Subcutaneous abdominal adipose tissue (tissue), 5 donors: ENCODE measurements at regions not wholly inside any gene's neighbourhood (a gene's known extent, or its start where the extent isn't known, plus 50 kb on each side); places are given as distances from the start of the nearest gene placed in this dataset.
"Not testable (repeated sequence)": the region's sequence is repeated elsewhere in the genome, so short reads cannot be mapped to it uniquely, and the experiment has no call there.

Experiments
- H3K27ac ChIP-seq: one replicate; pipeline ENCODE4 v1.7.0; 2013; ENCODE audit warnings: low read depth, mild to moderate bottlenecking, inconsistent platforms, low read length, moderate library complexity
- H3K27me3 ChIP-seq, 5 donors: one replicate each; pipeline ENCODE4 v1.7.0; 2013; ENCODE audit warnings: low read length in 5 of 5, inconsistent platforms in 1 of 5; ENCODE audit not compliant: control insufficient read depth in 5 of 5, insufficient read depth in 4 of 5
- H3K36me3 ChIP-seq, 5 donors: one replicate each; pipeline ENCODE4 v1.7.0; 2013; ENCODE audit warnings: low read length in 5 of 5; ENCODE audit not compliant: control insufficient read depth in 5 of 5, insufficient read depth in 5 of 5
- H3K4me1 ChIP-seq, 5 donors: one replicate each; pipeline ENCODE4 v1.7.0; 2013; ENCODE audit warnings: low read length in 5 of 5, mild to moderate bottlenecking in 3 of 5, moderate library complexity in 1 of 5; ENCODE audit not compliant: control insufficient read depth in 5 of 5, insufficient read depth in 5 of 5
- H3K4me3 ChIP-seq, 5 donors: one replicate each; pipeline ENCODE4 v1.7.0; 2013; ENCODE audit warnings: low read length in 5 of 5, low read depth in 1 of 5
- H3K9ac ChIP-seq, 5 donors: one replicate each; pipeline ENCODE4 v1.7.0; 2013; ENCODE audit warnings: low read length in 5 of 5, mild to moderate bottlenecking in 4 of 5, moderate library complexity in 3 of 5
- H3K9me3 ChIP-seq, 5 donors: one replicate each; pipeline ENCODE4 v1.7.0; 2013; ENCODE audit warnings: low read length in 5 of 5; ENCODE audit not compliant: control insufficient read depth in 5 of 5
- donor health status: healthy.
- donor health status: healthy.
- donor health status: healthy.
- donor health status: healthy.
- donor health status: healthy.

DNA sequence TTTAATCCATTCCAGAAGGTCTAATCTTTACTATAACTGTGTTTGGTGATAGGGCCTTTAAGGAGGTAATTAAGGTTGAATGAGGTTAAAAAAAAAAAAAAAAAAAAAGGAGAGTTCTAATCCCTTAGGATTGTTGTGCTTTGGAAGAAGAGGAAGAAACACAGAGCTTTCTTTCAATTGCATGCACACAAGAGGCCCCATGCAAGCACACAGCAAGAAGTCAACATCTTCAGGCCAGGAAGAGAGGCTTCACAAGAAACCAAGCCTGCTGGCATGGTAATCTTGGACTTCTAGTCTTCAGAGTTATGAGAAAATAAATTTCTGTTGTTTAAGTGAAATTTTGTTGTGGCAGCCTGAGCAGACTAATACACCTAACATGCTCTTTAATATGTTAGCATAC, 118.6 kb downstream of the NAA11 start:
- Histone ChIP-seq H3K27ac (no peak overlapping the region), H3K9ac (no peak overlapping the region), H3K27me3 (no peaks in the 10 kb centered on the region), H3K4me3 (no peak overlapping the region), H3K4me1 (peaks cover 0 to 4% (median 0%) of the 10 kb centered on the region in 5 donors), H3K9me3 (peaks cover 0 to 5% (median 0%) of the 10 kb centered on the region in 5 donors), H3K36me3 (no peaks in the 10 kb centered on the region)

DNA sequence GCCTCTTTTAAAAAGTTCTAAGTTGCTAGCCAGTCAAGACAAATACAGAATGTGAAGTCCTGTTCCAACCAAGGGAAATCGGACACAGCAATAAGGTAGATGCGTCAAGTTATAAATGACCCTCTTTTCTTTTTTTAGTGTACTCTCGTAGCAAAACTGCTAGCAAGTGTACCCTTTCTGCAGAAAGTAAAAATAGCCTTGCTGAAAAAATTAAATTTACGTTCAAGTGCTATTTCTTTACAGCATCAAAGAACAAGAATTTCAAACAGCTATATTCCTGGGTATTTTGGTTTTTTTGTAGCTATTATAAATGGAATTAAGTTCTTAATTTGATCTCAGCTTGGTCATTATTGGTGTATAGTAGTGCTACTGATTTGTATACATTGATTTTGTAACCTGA, 119.2 kb downstream of the NAA11 start:
- Histone ChIP-seq H3K9me3 (peaks cover 0 to 5% (median 0%) of the 10 kb centered on the region in 5 donors), H3K27me3 (no peaks in the 10 kb centered on the region), H3K9ac (no peak overlapping the region), H3K4me1 (peaks cover 0 to 4% (median 0%) of the 10 kb centered on the region in 5 donors), H3K36me3 (no peaks in the 10 kb centered on the region), H3K4me3 (no peak overlapping the region), H3K27ac (no peak overlapping the region)

DNA sequence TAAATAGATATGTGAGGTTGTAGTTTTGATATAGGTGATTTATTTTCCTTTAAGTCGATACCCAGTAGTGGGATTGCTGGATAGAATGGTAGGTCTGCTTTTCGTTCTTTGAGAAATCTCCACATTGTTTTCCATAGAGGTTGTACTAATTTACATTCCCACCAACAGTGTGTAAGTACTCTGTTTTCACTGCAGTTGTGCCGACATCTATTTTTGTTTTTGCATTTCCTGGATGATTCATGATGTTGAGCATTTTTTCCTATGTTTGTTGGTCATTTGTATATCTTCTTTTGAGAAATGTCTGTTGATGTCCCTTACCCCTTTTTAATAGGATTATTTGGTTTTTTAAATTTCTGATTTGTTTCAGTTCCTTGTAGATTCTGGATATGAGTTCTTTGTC, 120.7 kb downstream of the NAA11 start:
- no peak overlapping the region for H3K4me3 ChIP-seq
- H3K27ac ChIP-seq = no peak overlapping the region
- no peaks in the 10 kb centered on the region for H3K36me3 ChIP-seq
- H3K9me3 ChIP-seq = peaks cover 0 to 5% (median 0%) of the 10 kb centered on the region in 5 donors
- no peak overlapping the region for H3K9ac ChIP-seq
- H3K27me3 ChIP-seq = no peaks in the 10 kb centered on the region
- H3K4me1 ChIP-seq = peaks cover 0 to 4% (median 0%) of the 10 kb centered on the region in 5 donors

DNA sequence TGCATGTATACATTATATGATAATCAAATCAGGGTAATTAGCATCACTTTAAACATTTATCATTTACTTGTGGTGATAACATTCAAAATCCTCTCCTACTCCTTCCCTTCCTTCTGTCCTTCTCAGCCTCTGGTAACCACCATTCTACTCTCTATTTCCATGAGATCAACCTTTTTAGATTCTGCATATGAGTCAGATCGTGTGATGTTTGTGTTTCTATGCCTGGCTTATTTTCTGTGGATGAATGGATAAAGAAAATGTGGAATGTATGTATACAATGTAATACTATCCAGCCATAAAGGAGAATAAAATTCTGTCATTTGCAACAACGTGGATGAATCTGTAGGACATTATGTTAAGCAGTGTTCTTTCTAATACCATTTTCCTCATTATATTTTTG, 123.9 kb downstream of the NAA11 start:
- no peak overlapping the region for H3K27ac ChIP-seq
- no peaks in the 10 kb centered on the region for H3K4me1 ChIP-seq
- H3K36me3 ChIP-seq = no peaks in the 10 kb centered on the region
- H3K9ac ChIP-seq = no peak overlapping the region
- H3K27me3 ChIP-seq = no peaks in the 10 kb centered on the region
- H3K9me3 ChIP-seq = peaks cover 0 to 5% (median 0%) of the 10 kb centered on the region in 5 donors
- no peak overlapping the region for H3K4me3 ChIP-seq

DNA sequence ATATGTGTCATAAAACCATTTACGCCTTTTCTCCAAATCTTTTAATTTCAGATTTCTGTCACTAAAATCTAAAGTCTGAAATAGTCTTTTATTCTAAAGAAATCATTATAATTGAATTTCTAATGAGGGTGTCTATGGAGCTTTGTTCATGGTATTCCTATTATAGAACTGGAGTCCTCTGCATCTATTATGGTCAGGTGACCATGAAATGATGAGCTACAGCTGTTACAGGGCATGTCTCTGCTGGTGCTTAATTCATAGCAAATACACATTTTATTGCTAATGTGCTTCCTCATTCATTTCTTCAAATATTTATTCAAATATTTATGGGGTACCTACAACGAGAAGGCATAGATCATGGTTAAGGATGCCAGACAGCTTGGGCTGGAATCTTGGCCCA, 126.1 kb downstream of the NAA11 start:
- Histone ChIP-seq H3K4me3 (no peak overlapping the region), H3K4me1 (no peaks in the 10 kb centered on the region), H3K9ac (no peak overlapping the region), H3K27me3 (no peaks in the 10 kb centered on the region), H3K9me3 (no peaks in the 10 kb centered on the region), H3K36me3 (no peaks in the 10 kb centered on the region), H3K27ac (no peak overlapping the region)

DNA sequence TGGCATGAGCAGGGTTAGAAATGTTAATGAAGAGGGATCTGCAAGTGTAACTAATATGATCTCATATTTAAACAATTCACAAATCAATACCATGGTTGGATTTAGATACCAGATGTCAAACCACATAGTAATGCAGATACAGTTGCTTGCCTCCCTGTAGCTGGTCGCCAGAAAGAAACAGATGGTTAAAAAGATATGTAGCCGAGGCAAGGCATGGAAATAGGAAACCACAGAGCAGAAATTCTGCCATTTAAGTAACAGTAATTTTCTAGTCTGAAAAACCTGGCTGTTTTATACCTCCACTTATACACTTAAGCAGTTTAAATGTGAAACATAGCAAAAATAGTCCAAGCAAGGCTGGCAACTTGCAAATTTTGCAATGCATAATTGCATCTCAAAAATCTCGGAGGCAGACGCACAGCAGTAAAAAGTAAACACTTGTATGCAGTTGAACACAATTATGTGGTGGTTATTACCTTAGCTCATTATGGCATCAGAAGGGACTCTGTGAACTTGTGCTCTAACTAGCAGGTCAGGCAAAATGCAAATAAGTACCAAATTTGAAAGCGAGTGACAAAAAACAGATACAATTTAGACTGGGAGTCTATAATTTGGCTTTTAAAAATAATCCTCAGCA, 126.8 kb downstream of the NAA11 start:
- H3K36me3 ChIP-seq = no peaks in the 10 kb centered on the region
- no peak overlapping the region for H3K27ac ChIP-seq
- no peaks in the 10 kb centered on the region for H3K4me1 ChIP-seq
- H3K9ac ChIP-seq = no peak overlapping the region
- no peaks in the 10 kb centered on the region for H3K27me3 ChIP-seq
- H3K4me3 ChIP-seq = no peak overlapping the region
- no peaks in the 10 kb centered on the region for H3K9me3 ChIP-seq

DNA sequence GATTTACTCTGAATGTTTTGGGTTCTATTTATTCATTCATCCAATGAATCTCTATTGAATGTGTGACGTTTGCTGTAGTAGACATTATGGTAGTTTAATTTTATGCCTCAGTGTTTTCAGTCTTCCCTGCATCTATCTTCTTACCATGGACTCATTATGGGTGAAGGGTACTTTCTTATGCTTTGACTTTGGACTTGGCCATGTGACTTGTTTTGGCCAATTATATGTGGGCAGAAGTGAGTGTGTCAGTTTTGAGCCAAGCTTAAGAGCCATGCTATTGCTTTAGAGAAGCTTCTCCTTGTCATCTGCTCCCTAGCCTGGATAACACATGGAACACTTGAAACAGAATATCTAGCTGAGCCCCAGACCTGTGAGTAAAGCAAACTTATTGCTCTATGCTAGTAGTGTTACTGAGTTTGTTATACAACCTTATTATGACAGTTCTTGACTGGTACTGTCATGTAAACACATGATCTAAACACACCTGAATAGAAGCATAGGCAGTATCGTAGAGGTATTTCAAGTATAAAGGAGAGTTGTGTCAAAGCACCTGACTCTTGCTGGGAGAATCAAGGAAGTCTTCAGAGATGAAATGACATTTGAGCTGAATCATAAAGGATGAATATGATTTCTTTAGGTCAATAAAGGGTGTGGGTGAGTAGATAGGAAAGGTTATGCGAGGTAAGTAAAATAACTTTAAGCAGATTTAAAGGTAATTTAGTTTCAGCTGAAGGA, 128.4 kb downstream of the NAA11 start:
- H3K27me3 ChIP-seq = no peaks in the 10 kb centered on the region
- no peaks in the 10 kb centered on the region for H3K36me3 ChIP-seq
- no peaks in the 10 kb centered on the region for H3K9me3 ChIP-seq
- H3K4me3 ChIP-seq = no peak overlapping the region
- no peaks in the 10 kb centered on the region for H3K4me1 ChIP-seq
- H3K9ac ChIP-seq = no peak overlapping the region
- H3K27ac ChIP-seq = no peak overlapping the region

DNA sequence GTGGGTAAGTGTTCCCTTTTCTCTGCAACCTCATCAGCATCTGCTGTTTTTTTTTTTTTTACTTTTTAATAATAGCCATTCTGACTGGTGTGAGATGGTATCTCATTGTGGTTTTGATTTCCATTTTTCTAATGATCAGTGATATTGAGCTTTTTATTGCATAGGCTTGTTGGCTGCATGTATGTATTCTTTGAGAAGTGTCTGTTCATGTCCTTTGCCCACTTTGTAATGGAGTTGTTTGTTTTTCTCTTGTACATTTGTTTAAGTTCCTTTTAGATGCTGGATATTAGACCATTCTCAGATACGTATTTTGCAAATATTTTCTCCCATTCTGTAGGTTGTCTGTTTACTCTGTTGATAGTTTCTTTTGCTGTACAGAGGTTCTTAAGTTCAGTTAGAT, 134.6 kb downstream of the NAA11 start:
- H3K4me1 ChIP-seq, H3K27ac ChIP-seq: not testable (repeated sequence)

DNA sequence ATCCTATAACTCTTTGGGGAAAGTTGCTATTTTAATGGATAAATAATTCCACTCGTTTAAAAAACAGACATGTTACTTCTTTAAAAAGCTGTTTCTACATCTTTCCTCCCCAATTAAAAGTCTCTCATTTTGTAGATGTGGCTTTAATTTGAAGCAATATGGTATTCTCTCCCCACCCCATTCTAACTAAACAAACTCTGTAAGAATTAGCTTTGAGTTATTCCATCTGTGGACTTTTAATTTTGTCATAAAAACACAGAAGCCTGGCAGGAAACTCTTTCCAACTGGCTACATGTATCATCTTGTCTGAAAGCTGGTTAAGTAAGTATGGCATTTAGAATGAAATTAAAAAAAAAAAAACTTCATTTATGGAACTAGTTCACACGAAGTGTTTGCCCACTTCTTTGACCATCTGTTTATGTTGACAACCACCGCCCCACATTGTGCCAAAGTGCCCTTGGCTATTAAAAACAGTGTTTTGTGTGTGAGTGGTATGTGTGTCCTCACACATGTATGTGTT, 140.3 kb downstream of the NAA11 start:
- no peak overlapping the region for H3K9ac ChIP-seq
- no peaks in the 10 kb centered on the region for H3K4me1 ChIP-seq
- no peaks in the 10 kb centered on the region for H3K27me3 ChIP-seq
- no peak overlapping the region for H3K27ac ChIP-seq
- no peaks in the 10 kb centered on the region for H3K9me3 ChIP-seq
- H3K36me3 ChIP-seq = no peaks in the 10 kb centered on the region
- H3K4me3 ChIP-seq = no peak overlapping the region

More for the DNA sequence above, 134.6 kb downstream of the NAA11 start:
- H3K36me3 ChIP-seq, H3K27me3 ChIP-seq, H3K9me3 ChIP-seq, H3K4me3 ChIP-seq, H3K9ac ChIP-seq: not testable (repeated sequence)

DNA sequence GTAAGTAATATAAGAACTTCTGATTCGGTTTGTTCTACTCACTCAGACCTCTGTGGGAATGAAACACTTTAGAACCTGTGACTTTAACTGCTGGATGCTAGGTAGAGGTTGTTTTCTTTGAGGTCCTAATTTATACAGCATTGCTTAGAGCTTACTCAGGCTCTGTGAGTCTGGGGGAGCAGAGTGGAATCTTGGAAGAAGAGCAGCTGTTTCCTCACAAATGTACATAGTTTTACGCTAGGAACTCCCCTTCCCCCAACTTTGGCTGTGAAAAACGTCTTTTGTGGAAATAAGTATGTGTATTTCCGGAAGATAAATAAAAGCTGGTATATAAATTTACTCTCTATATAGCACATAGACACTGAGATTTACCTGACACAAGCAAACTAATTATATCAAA, 141.4 kb downstream of the NAA11 start:
- Histone ChIP-seq H3K4me3 (no peak overlapping the region), H3K4me1 (no peaks in the 10 kb centered on the region), H3K9ac (no peak overlapping the region), H3K27me3 (no peaks in the 10 kb centered on the region), H3K36me3 (no peaks in the 10 kb centered on the region), H3K9me3 (no peaks in the 10 kb centered on the region), H3K27ac (no peak overlapping the region)
